Epithelial cell of proximal tubule (primary cell): ENCODE measurements at regions not wholly inside any gene's neighbourhood (a gene's known extent, or its start where the extent isn't known, plus 50 kb on each side); places are given as distances from the start of the nearest gene placed in this dataset.

Experiments used
- DNase-seq: peaks from one replicate; pipeline ENCODE4 v3.0.0-alpha.2; 2011; ENCODE audit warnings: low read depth
- H3K4me3 ChIP-seq: 2 replicates; pipeline ENCODE4 v1.5.1; 2011; ENCODE audit warnings: low read depth, mild to moderate bottlenecking, low read length
- TF ChIP-seq, protein P1 (sequence below): conservative IDR thresholded peaks from 2 replicates; pipeline ENCODE4 v1.5.1; 2012; ENCODE audit warnings: low read depth, mild to moderate bottlenecking, low read length

GRCh38 chr4:10983885-10984640 lies 299.5 kb upstream of the CLNK start:
- DNase-seq, result no peak
- H3K4me3 ChIP-seq, result no peak overlapping the region
- TF ChIP-seq, protein P1, sequence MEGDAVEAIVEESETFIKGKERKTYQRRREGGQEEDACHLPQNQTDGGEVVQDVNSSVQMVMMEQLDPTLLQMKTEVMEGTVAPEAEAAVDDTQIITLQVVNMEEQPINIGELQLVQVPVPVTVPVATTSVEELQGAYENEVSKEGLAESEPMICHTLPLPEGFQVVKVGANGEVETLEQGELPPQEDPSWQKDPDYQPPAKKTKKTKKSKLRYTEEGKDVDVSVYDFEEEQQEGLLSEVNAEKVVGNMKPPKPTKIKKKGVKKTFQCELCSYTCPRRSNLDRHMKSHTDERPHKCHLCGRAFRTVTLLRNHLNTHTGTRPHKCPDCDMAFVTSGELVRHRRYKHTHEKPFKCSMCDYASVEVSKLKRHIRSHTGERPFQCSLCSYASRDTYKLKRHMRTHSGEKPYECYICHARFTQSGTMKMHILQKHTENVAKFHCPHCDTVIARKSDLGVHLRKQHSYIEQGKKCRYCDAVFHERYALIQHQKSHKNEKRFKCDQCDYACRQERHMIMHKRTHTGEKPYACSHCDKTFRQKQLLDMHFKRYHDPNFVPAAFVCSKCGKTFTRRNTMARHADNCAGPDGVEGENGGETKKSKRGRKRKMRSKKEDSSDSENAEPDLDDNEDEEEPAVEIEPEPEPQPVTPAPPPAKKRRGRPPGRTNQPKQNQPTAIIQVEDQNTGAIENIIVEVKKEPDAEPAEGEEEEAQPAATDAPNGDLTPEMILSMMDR, result no peak

DNA sequence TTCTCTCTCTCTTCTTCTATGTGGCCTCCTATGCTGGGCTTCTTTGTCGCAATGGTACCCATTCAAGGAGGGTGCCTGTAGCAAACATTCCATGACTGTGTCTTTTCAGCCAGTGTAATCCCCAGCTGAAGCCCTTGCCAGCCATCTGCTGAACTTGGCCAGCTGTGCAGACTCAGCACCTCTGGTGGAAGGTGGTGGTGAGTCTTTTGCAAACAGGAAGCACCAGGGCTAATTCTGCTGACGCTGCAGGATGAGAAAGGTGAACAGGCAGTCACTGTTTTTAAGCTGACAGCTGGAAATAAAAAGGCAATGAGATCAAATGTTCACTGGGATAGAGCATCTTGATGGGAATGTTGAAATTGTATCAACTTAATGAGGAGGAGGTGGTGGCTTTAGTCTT lies 298.7 kb upstream of the CLNK start:
- DNase-seq, result no peak
- no peak overlapping the region for H3K4me3 ChIP-seq
- TF ChIP-seq, protein P1, result no peak

- H3K4me3 ChIP-seq, result no peak overlapping the region
- DNase-seq, result no peak
- TF ChIP-seq, protein P1, result no peak
Observed at GRCh38 chr4:10982305-10982704, 297.7 kb upstream of the CLNK start.

- DNase-seq, result no peak
- no peak overlapping the region for H3K4me3 ChIP-seq
- TF ChIP-seq, protein P1, result no peak
Observed at GRCh38 chr4:10981576-10981975, 297.0 kb upstream of the CLNK start.

GRCh38 chr4:10981096-10981495 lies 296.5 kb upstream of the CLNK start:
- DNase-seq, result no peak
- no peak overlapping the region for H3K4me3 ChIP-seq
- TF ChIP-seq, protein P1, result no peak

GRCh38 chr4:10979032-10979431 lies 294.5 kb upstream of the CLNK start:
- TF ChIP-seq, protein P1, result no peak
- no peak overlapping the region for H3K4me3 ChIP-seq
- no peak for DNase-seq

- no peak for DNase-seq
- TF ChIP-seq, protein P1, result no peak
- H3K4me3 ChIP-seq, result no peak overlapping the region
Observed at GRCh38 chr4:10977534-10977933, 293.0 kb upstream of the CLNK start.
